ENCODE measurements at regions not wholly inside any gene's neighbourhood (a gene's known extent, or its start where the extent isn't known, plus 50 kb on each side); places are given as distances from the start of the nearest gene placed in this dataset.

GRCh38 chr4:185999207-185999606 lies 69.7 kb upstream of the TLR3 start:
- Histone ChIP-seq H3K27me3 (ENCODE audit: control insufficient read depth, insufficient read depth, low read length) (no peaks in the 10 kb centered on the region), H3K4me3 (ENCODE audit: low read length) (no peak overlapping the region), H3K36me3 (ENCODE audit: control insufficient read depth, insufficient read depth, low read length) (no peaks in the 10 kb centered on the region), H3K4me1 (ENCODE audit: control insufficient read depth, insufficient read depth, low read length) (no peaks in the 10 kb centered on the region), H3K27ac (ENCODE audit: low read length) (no peak overlapping the region), H3K9me3 (ENCODE audit: control insufficient read depth, low read depth, low read length) (no peaks in the 10 kb centered on the region)
- WGBS (ENCODE audit: insufficient coverage, low lambda C conversion rate): no CpG with 5 or more reads among the region's 8 CpGs
- no peak for DNase-seq

DNA sequence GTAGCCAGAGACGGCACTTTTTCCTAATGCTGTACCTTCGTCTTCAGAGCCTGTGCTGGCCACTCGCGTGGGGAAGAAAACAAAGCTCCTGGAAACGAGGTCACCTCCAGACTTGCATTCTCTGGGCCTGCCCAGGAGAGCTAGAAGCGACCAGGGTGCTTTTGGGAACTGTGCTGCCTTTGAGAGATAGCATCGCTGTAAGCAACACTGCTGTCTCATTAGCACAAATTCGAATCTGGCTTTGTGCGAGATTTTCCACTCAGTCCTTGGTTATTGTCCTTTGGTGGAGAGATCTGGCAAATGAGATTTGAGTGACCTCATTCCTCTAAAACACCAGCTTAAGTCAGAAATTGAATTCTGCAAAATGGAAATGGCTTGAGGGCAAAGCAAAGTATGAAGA lies 66.1 kb upstream of the TLR3 start:
- no peaks in the 10 kb centered on the region for H3K9me3 ChIP-seq (ENCODE audit: control insufficient read depth, low read depth, low read length)
- no peaks in the 10 kb centered on the region for H3K27me3 ChIP-seq (ENCODE audit: control insufficient read depth, insufficient read depth, low read length)
- H3K36me3 ChIP-seq (ENCODE audit: control insufficient read depth, insufficient read depth, low read length): no peaks in the 10 kb centered on the region
- H3K4me3 ChIP-seq (ENCODE audit: low read length): no peak overlapping the region
- no peak for DNase-seq
- no CpG with 5 or more reads among the region's 9 CpGs for WGBS (ENCODE audit: insufficient coverage, low lambda C conversion rate)
- no peaks in the 10 kb centered on the region for H3K4me1 ChIP-seq (ENCODE audit: control insufficient read depth, insufficient read depth, low read length)
- no peak overlapping the region for H3K27ac ChIP-seq (ENCODE audit: low read length)

DNA sequence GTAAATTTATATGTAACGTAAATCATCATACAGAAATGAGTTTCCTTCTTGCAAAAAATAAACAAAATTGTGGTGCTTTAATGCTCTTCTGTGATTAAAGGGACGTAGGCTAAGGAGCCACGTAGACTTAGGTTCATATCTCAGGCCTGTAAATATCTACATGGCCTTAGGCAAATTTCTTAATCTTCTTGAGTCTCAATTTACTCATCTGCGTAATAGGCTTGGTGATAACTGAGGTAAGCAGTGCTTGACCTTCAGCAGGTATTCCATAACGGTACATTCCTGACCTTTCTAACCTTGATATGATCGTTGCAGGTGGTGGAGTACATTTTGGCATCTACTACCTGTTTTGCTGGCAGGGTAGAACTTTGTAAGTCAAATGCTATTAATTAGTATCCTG lies 65.2 kb upstream of the TLR3 start:
- H3K4me1 ChIP-seq (ENCODE audit: control insufficient read depth, insufficient read depth, low read length): no peaks in the 10 kb centered on the region
- H3K36me3 ChIP-seq (ENCODE audit: control insufficient read depth, insufficient read depth, low read length): no peaks in the 10 kb centered on the region
- no peaks in the 10 kb centered on the region for H3K9me3 ChIP-seq (ENCODE audit: control insufficient read depth, low read depth, low read length)
- WGBS (ENCODE audit: insufficient coverage, low lambda C conversion rate): no CpG with 5 or more reads among the region's 6 CpGs
- DNase-seq: no peak
- H3K27ac ChIP-seq (ENCODE audit: low read length): no peak overlapping the region
- no peaks in the 10 kb centered on the region for H3K27me3 ChIP-seq (ENCODE audit: control insufficient read depth, insufficient read depth, low read length)
- H3K4me3 ChIP-seq (ENCODE audit: low read length): no peak overlapping the region

GRCh38 chr4:186008057-186008456 lies 60.9 kb upstream of the TLR3 start:
- H3K27ac ChIP-seq (ENCODE audit: low read length): no peak overlapping the region
- H3K4me1 ChIP-seq (ENCODE audit: control insufficient read depth, insufficient read depth, low read length): no peaks in the 10 kb centered on the region
- no peaks in the 10 kb centered on the region for H3K36me3 ChIP-seq (ENCODE audit: control insufficient read depth, insufficient read depth, low read length)
- no peaks in the 10 kb centered on the region for H3K9me3 ChIP-seq (ENCODE audit: control insufficient read depth, low read depth, low read length)
- H3K27me3 ChIP-seq (ENCODE audit: control insufficient read depth, insufficient read depth, low read length): no peaks in the 10 kb centered on the region
- H3K4me3 ChIP-seq (ENCODE audit: low read length): no peak overlapping the region
- no peak for DNase-seq
- WGBS (ENCODE audit: insufficient coverage, low lambda C conversion rate): no CpG with 5 or more reads among the region's 5 CpGs

DNA sequence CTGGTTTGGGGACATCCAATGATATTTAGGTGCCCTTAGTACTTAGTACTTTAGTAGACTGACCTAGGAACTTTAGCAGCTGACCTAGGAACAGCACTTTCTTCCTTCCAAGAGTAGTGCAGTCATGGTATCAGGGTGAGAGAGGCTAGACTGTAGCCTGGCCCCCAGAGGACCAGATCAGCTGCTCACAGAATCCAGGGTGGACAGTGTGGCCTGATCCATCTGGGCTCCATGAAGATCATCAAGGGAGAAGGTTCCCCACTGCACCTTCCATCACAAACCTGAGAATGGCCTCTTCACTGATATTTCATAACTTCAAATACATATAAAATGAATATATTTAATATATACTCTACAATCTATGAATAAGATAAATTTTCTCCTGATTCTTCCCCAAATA lies 59.0 kb upstream of the TLR3 start:
- no peaks in the 10 kb centered on the region for H3K9me3 ChIP-seq (ENCODE audit: control insufficient read depth, low read depth, low read length)
- H3K27ac ChIP-seq (ENCODE audit: low read length): no peak overlapping the region
- no peak for DNase-seq
- H3K4me3 ChIP-seq (ENCODE audit: low read length): no peak overlapping the region
- H3K36me3 ChIP-seq (ENCODE audit: control insufficient read depth, insufficient read depth, low read length): no peaks in the 10 kb centered on the region
- H3K4me1 ChIP-seq (ENCODE audit: control insufficient read depth, insufficient read depth, low read length): no peaks in the 10 kb centered on the region
- H3K27me3 ChIP-seq (ENCODE audit: control insufficient read depth, insufficient read depth, low read length): no peaks in the 10 kb centered on the region

- no peaks in the 10 kb centered on the region for H3K4me1 ChIP-seq (ENCODE audit: control insufficient read depth, insufficient read depth, low read length)
- H3K9me3 ChIP-seq (ENCODE audit: control insufficient read depth, low read depth, low read length): no peaks in the 10 kb centered on the region
- H3K27ac ChIP-seq (ENCODE audit: low read length): no peak overlapping the region
- DNase-seq: no peak
- no peak overlapping the region for H3K4me3 ChIP-seq (ENCODE audit: low read length)
- WGBS (ENCODE audit: insufficient coverage, low lambda C conversion rate): 80% methylated on average over 2 of the region's 7 CpGs
- H3K27me3 ChIP-seq (ENCODE audit: control insufficient read depth, insufficient read depth, low read length): no peaks in the 10 kb centered on the region
- H3K36me3 ChIP-seq (ENCODE audit: control insufficient read depth, insufficient read depth, low read length): no peaks in the 10 kb centered on the region
These were observed 58.1 kb upstream of the TLR3 start for GRCh38 chr4:186010821-186011220.

DNA sequence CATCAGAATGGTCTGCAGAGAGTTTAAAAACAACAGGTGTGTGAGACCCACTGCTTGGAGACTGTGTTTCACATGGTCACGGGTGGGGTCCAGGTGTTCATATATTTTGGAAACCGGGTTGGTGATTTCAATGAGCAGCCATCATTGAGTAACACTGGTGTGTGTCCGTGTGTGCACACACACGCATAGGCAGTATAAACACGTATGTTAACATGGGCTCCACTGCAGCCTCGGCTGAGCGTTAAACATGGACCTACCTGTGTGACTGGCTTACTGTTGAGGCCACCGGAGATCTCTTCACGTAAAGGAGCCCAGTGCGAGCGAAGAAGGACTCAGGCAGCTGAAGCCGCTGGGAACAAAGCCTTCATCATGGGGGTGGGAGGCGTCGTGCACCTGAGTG lies 56.9 kb upstream of the TLR3 start:
- H3K27me3 ChIP-seq (ENCODE audit: control insufficient read depth, insufficient read depth, low read length): no peaks in the 10 kb centered on the region
- no peak for DNase-seq
- H3K4me3 ChIP-seq (ENCODE audit: low read length): no peak overlapping the region
- no peaks in the 10 kb centered on the region for H3K36me3 ChIP-seq (ENCODE audit: control insufficient read depth, insufficient read depth, low read length)
- no peak overlapping the region for H3K27ac ChIP-seq (ENCODE audit: low read length)
- H3K9me3 ChIP-seq (ENCODE audit: control insufficient read depth, low read depth, low read length): no peaks in the 10 kb centered on the region
- no CpG with 5 or more reads among the region's 14 CpGs for WGBS (ENCODE audit: insufficient coverage, low lambda C conversion rate)
- H3K4me1 ChIP-seq (ENCODE audit: control insufficient read depth, insufficient read depth, low read length): no peaks in the 10 kb centered on the region

DNA sequence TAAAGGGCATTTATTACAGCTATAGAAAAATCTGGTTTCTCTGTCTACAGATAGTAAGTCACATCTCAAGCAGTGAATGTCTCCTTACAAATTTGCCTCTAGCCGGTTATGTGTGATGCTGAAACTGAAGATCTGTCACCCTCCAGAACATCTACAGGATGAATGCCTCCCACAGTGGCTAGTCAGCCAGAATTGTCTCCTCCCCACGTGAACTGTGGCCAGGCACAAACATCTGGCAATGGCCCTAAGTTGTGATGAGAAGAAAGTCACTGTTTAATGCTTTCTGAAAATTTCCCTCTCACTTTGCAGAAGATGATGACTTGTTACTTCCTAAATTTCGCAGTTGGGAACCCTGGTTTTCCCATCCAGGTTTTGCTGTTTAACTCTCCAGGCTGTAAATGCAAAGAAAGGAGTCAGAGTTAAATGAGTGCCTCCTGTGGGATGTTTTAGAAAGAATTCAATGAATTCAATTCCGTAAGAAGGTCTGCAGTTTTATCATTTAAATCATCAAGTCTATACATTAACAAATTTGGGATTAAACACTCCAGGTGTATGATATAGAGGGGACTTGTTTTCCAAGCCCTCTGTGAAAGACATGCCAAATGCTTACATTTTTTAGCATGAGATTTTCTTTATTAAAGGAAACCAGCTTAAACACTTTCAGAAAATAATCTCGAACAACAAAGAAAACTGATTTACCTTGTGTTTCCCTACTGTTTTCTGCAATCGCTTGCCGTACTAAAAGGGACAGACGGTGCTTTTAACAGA lies 55.4 kb upstream of the TLR3 start:
- Histone ChIP-seq H3K27ac (ENCODE audit: low read length) (no peak overlapping the region), H3K27me3 (ENCODE audit: control insufficient read depth, insufficient read depth, low read length) (no peaks in the 10 kb centered on the region), H3K9me3 (ENCODE audit: control insufficient read depth, low read depth, low read length) (no peaks in the 10 kb centered on the region), H3K4me1 (ENCODE audit: control insufficient read depth, insufficient read depth, low read length) (no peaks in the 10 kb centered on the region), H3K36me3 (ENCODE audit: control insufficient read depth, insufficient read depth, low read length) (no peaks in the 10 kb centered on the region), H3K4me3 (ENCODE audit: low read length) (no peak overlapping the region)
- 55% methylated on average over 3 of the region's 8 CpGs for WGBS (ENCODE audit: insufficient coverage, low lambda C conversion rate)
- no peak for DNase-seq

- no peaks in the 10 kb centered on the region for H3K9me3 ChIP-seq (ENCODE audit: control insufficient read depth, low read depth, low read length)
- DNase-seq: no peak
- WGBS (ENCODE audit: insufficient coverage, low lambda C conversion rate): 84% methylated on average over 6 of the region's 12 CpGs
- no peak overlapping the region for H3K4me3 ChIP-seq (ENCODE audit: low read length)
- H3K4me1 ChIP-seq (ENCODE audit: control insufficient read depth, insufficient read depth, low read length): no peaks in the 10 kb centered on the region
- H3K27me3 ChIP-seq (ENCODE audit: control insufficient read depth, insufficient read depth, low read length): no peaks in the 10 kb centered on the region
- no peak overlapping the region for H3K27ac ChIP-seq (ENCODE audit: low read length)
- H3K36me3 ChIP-seq (ENCODE audit: control insufficient read depth, insufficient read depth, low read length): no peaks in the 10 kb centered on the region
These were observed 53.6 kb upstream of the TLR3 start for GRCh38 chr4:186015212-186015817.

DNA sequence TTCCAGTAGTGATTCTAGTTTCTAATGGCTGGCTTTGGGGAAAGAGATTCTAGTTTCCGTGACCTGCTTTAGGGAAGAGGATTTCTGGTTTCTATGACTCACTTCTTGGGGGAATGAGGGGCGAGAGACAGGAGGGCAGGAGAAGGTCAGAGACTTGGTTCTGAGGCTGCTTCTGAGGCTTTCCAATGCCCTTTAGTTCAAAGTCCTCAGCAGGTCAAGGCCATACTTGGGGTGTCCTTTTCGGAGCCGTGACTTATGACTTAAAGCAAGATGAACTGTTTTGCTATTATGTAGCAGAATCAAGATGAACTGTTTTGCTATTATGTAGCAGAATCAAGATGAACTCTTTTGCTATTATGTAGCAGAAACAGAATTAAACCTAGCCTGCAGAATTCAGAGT lies 52.2 kb upstream of the TLR3 start:
- H3K27ac ChIP-seq (ENCODE audit: low read length): no peak overlapping the region
- H3K9me3 ChIP-seq (ENCODE audit: control insufficient read depth, low read depth, low read length): no peaks in the 10 kb centered on the region
- no peaks in the 10 kb centered on the region for H3K27me3 ChIP-seq (ENCODE audit: control insufficient read depth, insufficient read depth, low read length)
- no peak for DNase-seq
- no CpG with 5 or more reads among the region's 4 CpGs for WGBS (ENCODE audit: insufficient coverage, low lambda C conversion rate)
- H3K36me3 ChIP-seq (ENCODE audit: control insufficient read depth, insufficient read depth, low read length): no peaks in the 10 kb centered on the region
- H3K4me1 ChIP-seq (ENCODE audit: control insufficient read depth, insufficient read depth, low read length): no peaks in the 10 kb centered on the region
- no peak overlapping the region for H3K4me3 ChIP-seq (ENCODE audit: low read length)

- Histone ChIP-seq H3K36me3 (ENCODE audit: control insufficient read depth, insufficient read depth, low read length) (no peaks in the 10 kb centered on the region), H3K4me3 (ENCODE audit: low read length) (no peak overlapping the region), H3K9me3 (ENCODE audit: control insufficient read depth, low read depth, low read length) (no peaks in the 10 kb centered on the region), H3K27me3 (ENCODE audit: control insufficient read depth, insufficient read depth, low read length) (no peaks in the 10 kb centered on the region), H3K4me1 (ENCODE audit: control insufficient read depth, insufficient read depth, low read length) (no peaks in the 10 kb centered on the region), H3K27ac (ENCODE audit: low read length) (no peak overlapping the region)
- DNase-seq: no peak
- WGBS (ENCODE audit: insufficient coverage, low lambda C conversion rate): no CpG with 5 or more reads among the region's 6 CpGs
These were observed 51.2 kb upstream of the TLR3 start for GRCh38 chr4:186017801-186018200.
